ENCODE measurements at regions not wholly inside any gene's neighbourhood (a gene's known extent, or its start where the extent isn't known, plus 50 kb on each side); places are given as distances from the start of the nearest gene placed in this dataset.
"Not testable (repeated sequence)": the region's sequence is repeated elsewhere in the genome, so short reads cannot be mapped to it uniquely, and the experiment has no call there.

GRCh38 chr6:71360556-71361335 lies 72.1 kb downstream of the OGFRL1 start:
- H3K4me3 Mint-ChIP-seq; intact Hi-C loops (cut with micrococcal nuclease); H3K4me1 Mint-ChIP-seq (ENCODE audit: low read depth); H3K27ac Mint-ChIP-seq; H3K27me3 Mint-ChIP-seq (ENCODE audit: insufficient read depth); DNase-seq (ENCODE audit: low spot score); H3K36me3 Mint-ChIP-seq (ENCODE audit: low read depth); H3K9me3 Mint-ChIP-seq: not testable (repeated sequence)

GRCh38 chr6:71364889-71365542 lies 76.4 kb downstream of the OGFRL1 start:
- no peak for DNase-seq (ENCODE audit: low spot score)
- Mint-ChIP-seq H3K27me3 (ENCODE audit: insufficient read depth) (peaks cover 1% of the 10 kb centered on the region), H3K9me3 (no peaks in the 10 kb centered on the region), H3K4me3 (no peak overlapping the region), H3K36me3 (ENCODE audit: low read depth) (no peaks in the 10 kb centered on the region), H3K4me1 (ENCODE audit: low read depth) (no peaks in the 10 kb centered on the region), H3K27ac (no peak overlapping the region)
- intact Hi-C loops (cut with micrococcal nuclease) = no loop called here

GRCh38 chr6:71367756-71368155 lies 79.1 kb downstream of the OGFRL1 start:
- intact Hi-C loops (cut with micrococcal nuclease) = no loop called here
- Mint-ChIP-seq H3K4me1 (ENCODE audit: low read depth) (no peaks in the 10 kb centered on the region), H3K27me3 (ENCODE audit: insufficient read depth) (peaks cover 8% of the 10 kb centered on the region), H3K27ac (no peak overlapping the region), H3K36me3 (ENCODE audit: low read depth) (no peaks in the 10 kb centered on the region), H3K9me3 (no peaks in the 10 kb centered on the region), H3K4me3 (no peak overlapping the region)
- no peak for DNase-seq (ENCODE audit: low spot score)

GRCh38 chr6:71368284-71368683 lies 79.7 kb downstream of the OGFRL1 start:
- Mint-ChIP-seq H3K27ac (no peak overlapping the region), H3K36me3 (ENCODE audit: low read depth) (no peaks in the 10 kb centered on the region), H3K27me3 (ENCODE audit: insufficient read depth) (peaks cover 8% of the 10 kb centered on the region), H3K4me1 (ENCODE audit: low read depth) (no peaks in the 10 kb centered on the region), H3K4me3 (no peak overlapping the region), H3K9me3 (no peaks in the 10 kb centered on the region)
- intact Hi-C loops (cut with micrococcal nuclease) = no loop called here
- no peak for DNase-seq (ENCODE audit: low spot score)

- Mint-ChIP-seq H3K27ac (no peak overlapping the region), H3K4me1 (ENCODE audit: low read depth) (no peaks in the 10 kb centered on the region), H3K27me3 (ENCODE audit: insufficient read depth) (peaks cover 14% of the 10 kb centered on the region), H3K4me3 (no peak overlapping the region), H3K36me3 (ENCODE audit: low read depth) (no peaks in the 10 kb centered on the region), H3K9me3 (no peaks in the 10 kb centered on the region)
- DNase-seq (ENCODE audit: low spot score) = no peak
- intact Hi-C loops (cut with micrococcal nuclease) = no loop called here
Observed at GRCh38 chr6:71371559-71371958, 82.9 kb downstream of the OGFRL1 start.

GRCh38 chr6:71373943-71374342 lies 85.3 kb downstream of the OGFRL1 start:
- no peaks in the 10 kb centered on the region for H3K36me3 Mint-ChIP-seq (ENCODE audit: low read depth)
- no peak overlapping the region for H3K4me3 Mint-ChIP-seq
- no peaks in the 10 kb centered on the region for H3K4me1 Mint-ChIP-seq (ENCODE audit: low read depth)
- H3K27ac Mint-ChIP-seq = no peak overlapping the region
- H3K27me3 Mint-ChIP-seq (ENCODE audit: insufficient read depth) = peaks cover 14% of the 10 kb centered on the region
- intact Hi-C loops (cut with micrococcal nuclease) = no loop called here
- no peaks in the 10 kb centered on the region for H3K9me3 Mint-ChIP-seq
- no peak for DNase-seq (ENCODE audit: low spot score)

GRCh38 chr6:71375676-71376075 lies 87.1 kb downstream of the OGFRL1 start:
- no peaks in the 10 kb centered on the region for H3K36me3 Mint-ChIP-seq (ENCODE audit: low read depth)
- H3K9me3 Mint-ChIP-seq = no peaks in the 10 kb centered on the region
- intact Hi-C loops (cut with micrococcal nuclease) = no loop called here
- H3K27ac Mint-ChIP-seq = no peak overlapping the region
- DNase-seq (ENCODE audit: low spot score) = no peak
- H3K27me3 Mint-ChIP-seq (ENCODE audit: insufficient read depth) = peaks cover 11% of the 10 kb centered on the region
- H3K4me1 Mint-ChIP-seq (ENCODE audit: low read depth) = no peaks in the 10 kb centered on the region
- no peak overlapping the region for H3K4me3 Mint-ChIP-seq

GRCh38 chr6:71376830-71377229 lies 88.2 kb downstream of the OGFRL1 start:
- no peaks in the 10 kb centered on the region for H3K4me1 Mint-ChIP-seq (ENCODE audit: low read depth)
- peaks cover 6% of the 10 kb centered on the region for H3K27me3 Mint-ChIP-seq (ENCODE audit: insufficient read depth)
- no peak for DNase-seq (ENCODE audit: low spot score)
- no peak overlapping the region for H3K4me3 Mint-ChIP-seq
- H3K9me3 Mint-ChIP-seq = no peaks in the 10 kb centered on the region
- H3K27ac Mint-ChIP-seq = no peak overlapping the region
- intact Hi-C loops (cut with micrococcal nuclease) = no loop called here
- no peaks in the 10 kb centered on the region for H3K36me3 Mint-ChIP-seq (ENCODE audit: low read depth)

GRCh38 chr6:71383476-71383875 lies 94.9 kb downstream of the OGFRL1 start:
- no peak overlapping the region for H3K4me3 Mint-ChIP-seq
- DNase-seq (ENCODE audit: low spot score) = no peak
- no peaks in the 10 kb centered on the region for H3K9me3 Mint-ChIP-seq
- H3K4me1 Mint-ChIP-seq (ENCODE audit: low read depth) = no peaks in the 10 kb centered on the region
- H3K27ac Mint-ChIP-seq = no peak overlapping the region
- no peaks in the 10 kb centered on the region for H3K36me3 Mint-ChIP-seq (ENCODE audit: low read depth)
- intact Hi-C loops (cut with micrococcal nuclease) = loop anchor here (10.0 kb wide), 1 partner anchor 151 kb away; no protein-coding TSS in a partner anchor
- peaks cover 8% of the 10 kb centered on the region for H3K27me3 Mint-ChIP-seq (ENCODE audit: insufficient read depth)

- no peak overlapping the region for H3K27ac Mint-ChIP-seq
- no peaks in the 10 kb centered on the region for H3K36me3 Mint-ChIP-seq (ENCODE audit: low read depth)
- peaks cover 8% of the 10 kb centered on the region for H3K27me3 Mint-ChIP-seq (ENCODE audit: insufficient read depth)
- no peaks in the 10 kb centered on the region for H3K9me3 Mint-ChIP-seq
- no peaks in the 10 kb centered on the region for H3K4me1 Mint-ChIP-seq (ENCODE audit: low read depth)
- intact Hi-C loops (cut with micrococcal nuclease) = loop anchor here (2.0 to 10.0 kb wide), 2 partner anchors 151 to 701 kb away; no protein-coding TSS in a partner anchor
- H3K4me3 Mint-ChIP-seq = no peak overlapping the region
- no peak for DNase-seq (ENCODE audit: low spot score)
Observed at GRCh38 chr6:71383901-71384489, 95.4 kb downstream of the OGFRL1 start.

GRCh38 chr6:71385111-71385822 lies 96.7 kb downstream of the OGFRL1 start:
- H3K36me3 Mint-ChIP-seq (ENCODE audit: low read depth) = no peaks in the 10 kb centered on the region
- intact Hi-C loops (cut with micrococcal nuclease) = loop anchor here (2.0 to 10.0 kb wide), 2 partner anchors 150 to 700 kb away; no protein-coding TSS in a partner anchor
- H3K27me3 Mint-ChIP-seq (ENCODE audit: insufficient read depth) = peaks cover 8% of the 10 kb centered on the region
- H3K4me1 Mint-ChIP-seq (ENCODE audit: low read depth) = no peaks in the 10 kb centered on the region
- H3K9me3 Mint-ChIP-seq = no peaks in the 10 kb centered on the region
- H3K4me3 Mint-ChIP-seq = no peak overlapping the region
- DNase-seq (ENCODE audit: low spot score) = no peak
- H3K27ac Mint-ChIP-seq = no peak overlapping the region

- intact Hi-C loops (cut with micrococcal nuclease) = loop anchor here (10.0 kb wide), 1 partner anchor 149 kb away; no protein-coding TSS in a partner anchor
- peaks cover 8% of the 10 kb centered on the region for H3K27me3 Mint-ChIP-seq (ENCODE audit: insufficient read depth)
- H3K9me3 Mint-ChIP-seq = no peaks in the 10 kb centered on the region
- H3K4me3 Mint-ChIP-seq = no peak overlapping the region
- no peaks in the 10 kb centered on the region for H3K4me1 Mint-ChIP-seq (ENCODE audit: low read depth)
- H3K27ac Mint-ChIP-seq = no peak overlapping the region
- DNase-seq (ENCODE audit: low spot score) = no peak
- H3K36me3 Mint-ChIP-seq (ENCODE audit: low read depth) = no peaks in the 10 kb centered on the region
Observed at GRCh38 chr6:71386215-71386614, 97.6 kb downstream of the OGFRL1 start.

All from activated T-helper 1 cell treated with anti-CD3 and anti-CD28 coated beads, Interleukin-12 subunit alpha, Interleukin-12 subunit beta, Interleukin-2, Interleukin-4 antibody, amounts not matched to agents 30 ng/mL and 10 ng/mL and 1 ng/mL, durations not matched to agents 14 hours and 24 hours and 36 hours (primary cell).